Stomach (tissue), 4 donors: ENCODE measurements at regions not wholly inside any gene's neighbourhood (a gene's known extent, or its start where the extent isn't known, plus 50 kb on each side); places are given as distances from the start of the nearest gene placed in this dataset.

Experiments used
- POLR2AphosphoS5 ChIP-seq, 3 donors: sonication (generic); formaldehyde crosslinking; IDR thresholded peaks; one replicate each; pipeline ENCODE4 v1.6.1; 2016; ENCODE audit warnings: antibody characterized with exemption in 3 of 3
- TF ChIP-seq, protein P1 (sequence below), 7 experiments: fragments of 450-650 bp in 4 of 7; fragments of 200-600 bp in 3 of 7; sonication (generic) in 3 of 7; IDR thresholded peaks; one replicate each; pipeline ENCODE4 v1.5.1; 2016 to 2019; ENCODE audit warnings: antibody characterized with exemption in 7 of 7, control low read depth in 2 of 7, mild to moderate bottlenecking in 1 of 7

GRCh38 chr7:26055241-26055640 is 96.8 kb upstream of the NFE2L3 start:
- TF ChIP-seq, protein P1, sequence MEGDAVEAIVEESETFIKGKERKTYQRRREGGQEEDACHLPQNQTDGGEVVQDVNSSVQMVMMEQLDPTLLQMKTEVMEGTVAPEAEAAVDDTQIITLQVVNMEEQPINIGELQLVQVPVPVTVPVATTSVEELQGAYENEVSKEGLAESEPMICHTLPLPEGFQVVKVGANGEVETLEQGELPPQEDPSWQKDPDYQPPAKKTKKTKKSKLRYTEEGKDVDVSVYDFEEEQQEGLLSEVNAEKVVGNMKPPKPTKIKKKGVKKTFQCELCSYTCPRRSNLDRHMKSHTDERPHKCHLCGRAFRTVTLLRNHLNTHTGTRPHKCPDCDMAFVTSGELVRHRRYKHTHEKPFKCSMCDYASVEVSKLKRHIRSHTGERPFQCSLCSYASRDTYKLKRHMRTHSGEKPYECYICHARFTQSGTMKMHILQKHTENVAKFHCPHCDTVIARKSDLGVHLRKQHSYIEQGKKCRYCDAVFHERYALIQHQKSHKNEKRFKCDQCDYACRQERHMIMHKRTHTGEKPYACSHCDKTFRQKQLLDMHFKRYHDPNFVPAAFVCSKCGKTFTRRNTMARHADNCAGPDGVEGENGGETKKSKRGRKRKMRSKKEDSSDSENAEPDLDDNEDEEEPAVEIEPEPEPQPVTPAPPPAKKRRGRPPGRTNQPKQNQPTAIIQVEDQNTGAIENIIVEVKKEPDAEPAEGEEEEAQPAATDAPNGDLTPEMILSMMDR (IDR thresholded peaks at IDR 0.05), result no peak
- no peak for TF ChIP-seq POLR2AphosphoS5 (IDR thresholded peaks at IDR 0.05)
